WTC11 (cell line): ENCODE measurements at regions not wholly inside any gene's neighbourhood (a gene's known extent, or its start where the extent isn't known, plus 50 kb on each side); places are given as distances from the start of the nearest gene placed in this dataset.
"Not testable (repeated sequence)": the region's sequence is repeated elsewhere in the genome, so short reads cannot be mapped to it uniquely, and the experiment has no call there.

Experiments used
- ATAC-seq: fragments of 200-7000 bp; cut with Tn5 transposase; 2 replicates; pipeline ENCODE4 v1.10.0; 2021; ENCODE audit warnings: mild to moderate bottlenecking, moderate library complexity
- CTCF ChIA-PET: fragments of 300-600 bp; sonication (Branson Sonifier 250); formaldehyde crosslinking; loops from one replicate; lab custom pipeline; 2021; ENCODE audit warnings: antibody characterized with exemption; lab: Charles Lee
- POLR2A ChIA-PET: fragments of 350-600 bp; sonication (Branson Sonifier 250); formaldehyde crosslinking; loops from one replicate; lab custom pipeline; 2021; ENCODE audit warnings: antibody characterized with exemption; lab: Charles Lee
- DNase-seq: peaks from one replicate; pipeline ENCODE4 v3.0.0; 2021; ENCODE audit warnings: low spot score
- H3K27ac Mint-ChIP-seq: 2 replicates; pipeline ENCODE4 v1.8.0; 2021; ENCODE audit warnings: mixed read lengths
- H3K27me3 Mint-ChIP-seq: 2 replicates; pipeline ENCODE4 v1.8.0; 2021; ENCODE audit warnings: low read depth, mild to moderate bottlenecking, moderate library complexity, mixed read lengths
- H3K36me3 Mint-ChIP-seq: 2 replicates; pipeline ENCODE4 v1.8.0; 2021; ENCODE audit warnings: mixed read lengths
- H3K4me1 Mint-ChIP-seq: 2 replicates; pipeline ENCODE4 v1.8.0; 2022; ENCODE audit warnings: mixed read lengths
- H3K4me3 Mint-ChIP-seq: 2 replicates; pipeline ENCODE4 v1.8.0; 2021; ENCODE audit warnings: mild to moderate bottlenecking, moderate library complexity, mixed read lengths
- H3K9me3 Mint-ChIP-seq: 2 replicates; pipeline ENCODE4 v1.8.0; 2021; ENCODE audit warnings: mixed read lengths
- ATF6 ChIP-seq: sonication (generic); formaldehyde crosslinking; IDR thresholded peaks from 2 replicates; pipeline ENCODE4 v1.8.1; 2023; ENCODE audit warnings: mild to moderate bottlenecking, missing genetic modification reagents
- CREM ChIP-seq: sonication (generic); formaldehyde crosslinking; IDR thresholded peaks from 2 replicates; pipeline ENCODE4 v1.8.1; 2022; ENCODE audit warnings: mild to moderate bottlenecking, missing genetic modification reagents, moderate library complexity
- E2F1 ChIP-seq: sonication (generic); formaldehyde crosslinking; IDR thresholded peaks from 2 replicates; pipeline ENCODE4 v1.8.0; 2022; ENCODE audit warnings: mild to moderate bottlenecking, missing genetic modification reagents
- ELF4 ChIP-seq: sonication (generic); formaldehyde crosslinking; IDR thresholded peaks from 2 replicates; pipeline ENCODE4 v1.8.1; 2022; ENCODE audit warnings: low read depth, mild to moderate bottlenecking, moderate library complexity, missing genetic modification reagents
- EMX1 ChIP-seq: fragments of 250-450 bp; sonication (Bioruptor Pico); IDR thresholded peaks from 2 replicates; pipeline ENCODE4 v1.8.0; 2021; ENCODE audit warnings: mild to moderate bottlenecking
- ERG ChIP-seq: fragments of 250-450 bp; sonication (Bioruptor Pico); IDR thresholded peaks from 2 replicates; pipeline ENCODE4 v1.8.0; 2021; ENCODE audit warnings: mild to moderate bottlenecking
- FOXJ3 ChIP-seq: sonication (generic); formaldehyde crosslinking; IDR thresholded peaks from 2 replicates; pipeline ENCODE4 v1.9.0; 2021; ENCODE audit warnings: missing genetic modification reagents, mild to moderate bottlenecking, borderline replicate concordance
- FOXK1 ChIP-seq: sonication (generic); formaldehyde crosslinking; IDR thresholded peaks from 2 replicates; pipeline ENCODE4 v1.8.0; 2022; ENCODE audit warnings: mild to moderate bottlenecking, moderate library complexity, missing genetic modification reagents
- FOXP1 ChIP-seq: sonication (generic); formaldehyde crosslinking; IDR thresholded peaks from 2 replicates; pipeline ENCODE4 v1.8.0; 2022; ENCODE audit warnings: missing genetic modification reagents, mild to moderate bottlenecking, moderate library complexity, borderline replicate concordance
- JUN ChIP-seq: sonication (generic); formaldehyde crosslinking; IDR thresholded peaks from 2 replicates; pipeline ENCODE4 v1.8.0; 2023; ENCODE audit warnings: mild to moderate bottlenecking, missing genetic modification reagents
- TCF7 ChIP-seq: sonication (generic); formaldehyde crosslinking; IDR thresholded peaks from 2 replicates; pipeline ENCODE4 v1.8.0; 2022; ENCODE audit warnings: mild to moderate bottlenecking, low read depth, missing genetic modification reagents, moderate library complexity
- TEAD1 ChIP-seq: sonication (generic); formaldehyde crosslinking; IDR thresholded peaks from 2 replicates; pipeline ENCODE4 v1.8.0; 2022; ENCODE audit warnings: mild to moderate bottlenecking, missing genetic modification reagents
- USF1 ChIP-seq: sonication (generic); formaldehyde crosslinking; IDR thresholded peaks from 2 replicates; pipeline ENCODE4 v1.8.0; 2022; ENCODE audit warnings: mild to moderate bottlenecking, missing genetic modification reagents
- ZNF396 ChIP-seq: fragments of 250-450 bp; sonication (Bioruptor Pico); IDR thresholded peaks from 2 replicates; pipeline ENCODE4 v1.8.0; 2021; ENCODE audit warnings: mild to moderate bottlenecking, moderate library complexity, borderline replicate concordance
- TF ChIP-seq, protein P1 (sequence below): sonication (generic); formaldehyde crosslinking; IDR thresholded peaks from 2 replicates; pipeline ENCODE4 v1.8.0; 2023; ENCODE audit warnings: missing genetic modification reagents

DNA sequence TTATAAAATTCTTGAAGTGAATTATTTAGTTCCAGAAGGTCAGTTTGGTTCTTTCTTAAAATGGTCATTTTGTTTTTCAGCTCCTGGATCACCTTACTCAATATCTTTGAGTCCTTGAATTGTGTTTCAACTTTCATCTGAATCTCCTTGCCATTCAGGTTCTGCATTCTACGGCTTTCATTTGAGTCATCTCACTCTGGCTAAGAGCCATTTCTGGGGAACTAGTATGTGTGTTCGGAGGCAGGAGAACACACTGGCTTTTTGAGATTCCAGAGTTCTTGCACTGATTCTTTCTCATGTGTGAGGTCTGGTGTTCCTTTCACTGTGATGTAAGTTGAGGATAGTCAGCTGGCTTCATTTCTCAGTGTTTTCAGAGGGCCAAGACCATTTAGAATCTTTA lies 708.4 kb upstream of the FRG1 start (continued):
- TF ChIP-seq E2F1 (CRISPR knock-in tag) (no peak), ELF4 (CRISPR knock-in tag) (no peak), ATF6 (no peak), CREM (CRISPR knock-in tag) (no peak), FOXJ3 (CRISPR knock-in tag) (no peak), EMX1 (no peak), ZNF396 (CRISPR knock-in tag) (no peak), TCF7 (no peak), JUN (CRISPR knock-in tag) (no peak), TEAD1 (CRISPR knock-in tag) (no peak)
- TF ChIP-seq, protein P1, sequence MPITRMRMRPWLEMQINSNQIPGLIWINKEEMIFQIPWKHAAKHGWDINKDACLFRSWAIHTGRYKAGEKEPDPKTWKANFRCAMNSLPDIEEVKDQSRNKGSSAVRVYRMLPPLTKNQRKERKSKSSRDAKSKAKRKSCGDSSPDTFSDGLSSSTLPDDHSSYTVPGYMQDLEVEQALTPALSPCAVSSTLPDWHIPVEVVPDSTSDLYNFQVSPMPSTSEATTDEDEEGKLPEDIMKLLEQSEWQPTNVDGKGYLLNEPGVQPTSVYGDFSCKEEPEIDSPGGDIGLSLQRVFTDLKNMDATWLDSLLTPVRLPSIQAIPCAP (CRISPR knock-in tag), result no peak

DNA sequence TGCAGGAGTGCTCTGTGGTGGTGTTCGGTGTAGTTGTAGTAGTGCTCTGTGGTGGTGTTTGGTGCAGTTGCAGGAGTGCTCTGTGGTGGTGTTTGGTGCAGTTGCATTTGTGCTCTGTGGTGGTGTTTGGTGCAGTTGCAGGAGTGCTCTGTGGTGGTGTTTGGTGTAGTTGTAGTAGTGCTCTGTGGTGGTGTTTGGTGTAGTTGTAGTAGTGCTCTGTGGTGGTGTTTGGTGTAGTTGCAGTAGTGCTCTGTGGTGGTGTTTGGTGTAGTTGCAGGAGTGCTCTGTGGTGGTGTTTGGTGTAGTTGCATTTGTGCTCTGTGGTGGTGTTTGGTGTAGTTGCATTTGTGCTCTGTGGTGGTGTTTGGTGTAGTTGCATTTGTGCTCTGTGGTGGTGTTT lies 706.9 kb upstream of the FRG1 start:
- H3K27ac Mint-ChIP-seq, H3K36me3 Mint-ChIP-seq, H3K27me3 Mint-ChIP-seq, CTCF ChIA-PET, H3K4me1 Mint-ChIP-seq, H3K4me3 Mint-ChIP-seq, ATAC-seq, DNase-seq, H3K9me3 Mint-ChIP-seq, POLR2A ChIA-PET: not testable (repeated sequence)

GRCh38 chr4:189234948-189235347 lies 705.7 kb upstream of the FRG1 start:
- POLR2A ChIA-PET, H3K4me1 Mint-ChIP-seq, CTCF ChIA-PET, ATAC-seq, DNase-seq, H3K36me3 Mint-ChIP-seq, H3K27ac Mint-ChIP-seq, H3K9me3 Mint-ChIP-seq, H3K27me3 Mint-ChIP-seq, H3K4me3 Mint-ChIP-seq: not testable (repeated sequence)

DNA sequence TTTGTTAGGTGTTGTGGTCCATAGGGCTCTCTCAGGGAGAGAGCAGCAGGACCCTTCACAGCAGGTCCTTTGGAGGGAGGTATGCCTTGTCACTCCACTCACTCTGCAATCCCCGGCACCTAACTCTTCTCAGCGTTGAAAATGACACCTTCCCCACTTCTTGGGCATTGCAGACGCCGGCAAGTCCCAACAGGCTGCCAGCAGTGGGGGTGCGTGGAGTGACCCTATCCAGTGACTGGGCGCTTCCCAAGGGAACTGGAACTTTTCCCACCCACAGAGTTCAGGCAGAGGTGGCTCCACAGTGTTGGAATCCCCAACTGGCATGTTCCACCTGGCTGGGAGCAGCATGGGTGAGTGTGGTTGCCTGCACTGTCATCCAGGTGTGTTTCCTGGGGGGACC lies 705.1 kb upstream of the FRG1 start:
- ChIA-PET POLR2A (no interaction called here), CTCF (no interaction called here)
- Mint-ChIP-seq H3K4me1 (no peaks in the 10 kb centered on the region), H3K9me3 (peaks cover 9% of the 10 kb centered on the region), H3K27ac (no peak overlapping the region), H3K4me3 (no peak overlapping the region), H3K27me3 (no peaks in the 10 kb centered on the region; the same call in 1 of the 2 replicates), H3K36me3 (0 out of 2 replicates have a peak, but pooled peaks cover 4% of the 10 kb centered on the region)
- TF ChIP-seq FOXP1 (CRISPR knock-in tag), result no peak
- no peak for TF ChIP-seq FOXK1 (CRISPR knock-in tag)
- no peak for TF ChIP-seq ERG (CRISPR knock-in tag)
- TF ChIP-seq USF1 (CRISPR knock-in tag), result no peak
- DNase-seq (no peak), ATAC-seq (no peak)

GRCh38 chr4:189236321-189236720 lies 704.4 kb upstream of the FRG1 start:
- POLR2A ChIA-PET, H3K4me1 Mint-ChIP-seq, H3K36me3 Mint-ChIP-seq, DNase-seq, H3K27me3 Mint-ChIP-seq, H3K9me3 Mint-ChIP-seq, ATAC-seq, H3K4me3 Mint-ChIP-seq, H3K27ac Mint-ChIP-seq: not testable (repeated sequence)
- CTCF ChIA-PET, result interaction anchor here (0.6 kb wide), 1 partner anchor 35 kb away, joined by 3 read pairs; no protein-coding TSS in a partner anchor
